ENCODE measurements at regions not wholly inside any gene's neighbourhood (a gene's known extent, or its start where the extent isn't known, plus 50 kb on each side); places are given as distances from the start of the nearest gene placed in this dataset.

- peaks cover 8% of the 10 kb centered on the region for H3K9me3 ChIP-seq (ENCODE audit: control insufficient read depth, low read depth, low read length)
- no peak overlapping the region for H2AK5ac ChIP-seq (ENCODE audit: insufficient read length, low read length)
- H3K14ac ChIP-seq (ENCODE audit: insufficient read depth, low read length) = no peak overlapping the region
- no peaks in the 10 kb centered on the region for H3K79me1 ChIP-seq (ENCODE audit: insufficient read depth, low read depth, low read length, poor library complexity, severe bottlenecking)
- no peak overlapping the region for H2BK20ac ChIP-seq (ENCODE audit: low read depth, low read length, poor library complexity, severe bottlenecking)
- no peak overlapping the region for H3K4ac ChIP-seq (ENCODE audit: low read depth, low read length)
- no peak overlapping the region for H4K8ac ChIP-seq (replicated peaks; ENCODE audit: insufficient read length, low read depth, low read length)
- Mint-ChIP-seq H3K27me3 (ENCODE audit: low read depth) (peaks cover 2% of the 10 kb centered on the region; the same call in 1 of the 2 replicates), H3K4me1 (no peaks in the 10 kb centered on the region), H3K36me3 (ENCODE audit: insufficient read depth in 1 of 3, low read depth in 3 of 3) (peaks cover 2 to 7% (median 2%) of the 10 kb centered on the region in 3 experiments; a peak in 3 of 7 replicates), H3K9me3 (peaks cover 19 to 43% of the 10 kb centered on the region in 2 experiments), H3K27ac (no peak overlapping the region), H3K4me3 (no peak overlapping the region)
- H2BK12ac ChIP-seq (ENCODE audit: insufficient read length, low read depth, low read length) = no peak overlapping the region
- H3K79me2 ChIP-seq (ENCODE audit: insufficient read depth, low read length) = no peaks in the 10 kb centered on the region
- no peak overlapping the region for H3K56ac ChIP-seq (ENCODE audit: insufficient read length, low read depth, low read length)
- no peak overlapping the region for H4K91ac ChIP-seq (ENCODE audit: insufficient read length, low read depth, low read length)
- no peak for DNase-seq
- no CpG with 5 or more reads among the region's 7 CpGs for WGBS (ENCODE audit: extremely low coverage, insufficient read length, low lambda C conversion rate)
- no peaks in the 10 kb centered on the region for H3K4me1 ChIP-seq (ENCODE audit: insufficient read depth, low read length)
- no peak overlapping the region for H2BK5ac ChIP-seq (ENCODE audit: insufficient read length, low read length)
- H3K27ac ChIP-seq (ENCODE audit: insufficient read length, low read depth, low read length) = no peak overlapping the region
- no peak overlapping the region for H4K5ac ChIP-seq (ENCODE audit: insufficient read length, low read depth, low read length)
- no peaks in the 10 kb centered on the region for H3K23me2 ChIP-seq (ENCODE audit: insufficient read length, low read depth, low read length, poor library complexity, severe bottlenecking)
- no peak overlapping the region for H3K9ac ChIP-seq (ENCODE audit: extremely low read depth, insufficient read length, low read length)
- TF ChIP-seq, protein P1, sequence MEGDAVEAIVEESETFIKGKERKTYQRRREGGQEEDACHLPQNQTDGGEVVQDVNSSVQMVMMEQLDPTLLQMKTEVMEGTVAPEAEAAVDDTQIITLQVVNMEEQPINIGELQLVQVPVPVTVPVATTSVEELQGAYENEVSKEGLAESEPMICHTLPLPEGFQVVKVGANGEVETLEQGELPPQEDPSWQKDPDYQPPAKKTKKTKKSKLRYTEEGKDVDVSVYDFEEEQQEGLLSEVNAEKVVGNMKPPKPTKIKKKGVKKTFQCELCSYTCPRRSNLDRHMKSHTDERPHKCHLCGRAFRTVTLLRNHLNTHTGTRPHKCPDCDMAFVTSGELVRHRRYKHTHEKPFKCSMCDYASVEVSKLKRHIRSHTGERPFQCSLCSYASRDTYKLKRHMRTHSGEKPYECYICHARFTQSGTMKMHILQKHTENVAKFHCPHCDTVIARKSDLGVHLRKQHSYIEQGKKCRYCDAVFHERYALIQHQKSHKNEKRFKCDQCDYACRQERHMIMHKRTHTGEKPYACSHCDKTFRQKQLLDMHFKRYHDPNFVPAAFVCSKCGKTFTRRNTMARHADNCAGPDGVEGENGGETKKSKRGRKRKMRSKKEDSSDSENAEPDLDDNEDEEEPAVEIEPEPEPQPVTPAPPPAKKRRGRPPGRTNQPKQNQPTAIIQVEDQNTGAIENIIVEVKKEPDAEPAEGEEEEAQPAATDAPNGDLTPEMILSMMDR (conservative IDR thresholded peaks at IDR 0.05) = no peak
- no peak overlapping the region for H3K18ac ChIP-seq (ENCODE audit: insufficient read length, low read depth, low read length)
- no peak overlapping the region for H3K23ac ChIP-seq (ENCODE audit: insufficient read length, low read depth, low read length)
- no peaks in the 10 kb centered on the region for H3K27me3 ChIP-seq (ENCODE audit: insufficient read depth, low read length)
- no peak overlapping the region for H2BK120ac ChIP-seq (ENCODE audit: low read depth, low read length, poor library complexity, severe bottlenecking)
- no peak overlapping the region for H3T11ph ChIP-seq (ENCODE audit: low read length)
- H3K4me2 ChIP-seq (ENCODE audit: insufficient read depth, insufficient read length, low read length) = no peak overlapping the region
- H2BK15ac ChIP-seq (ENCODE audit: low read depth, low read length) = no peak overlapping the region
- H4K20me1 ChIP-seq (ENCODE audit: control insufficient read depth, insufficient read depth, insufficient read length) = no peaks in the 10 kb centered on the region
- no peak overlapping the region for H2AFZ ChIP-seq (ENCODE audit: low read length)
These were observed 135.3 kb upstream of the NT5E start for GRCh38 chr6:85314586-85314985.

All from H9 (cell line).